ENCODE measurements at regions not wholly inside any gene's neighbourhood (a gene's known extent, or its start where the extent isn't known, plus 50 kb on each side); places are given as distances from the start of the nearest gene placed in this dataset.

- TF ChIP-seq CTCF (IDR thresholded peaks at IDR 0.05): no peak
- TF ChIP-seq EP300 (IDR thresholded peaks at IDR 0.05; ENCODE audit: borderline replicate concordance in 1 of 2, low read depth in 1 of 2, low read length in 1 of 2): no peak
- TF ChIP-seq NRF1 (IDR thresholded peaks at IDR 0.05; ENCODE audit: low read depth, low read length): no peak
- no peak for TF ChIP-seq SMC3 (IDR thresholded peaks at IDR 0.05; ENCODE audit: low read depth, low read length)
- TF ChIP-seq MAX (IDR thresholded peaks at IDR 0.05; ENCODE audit: low read depth): no peak
- no peak for TF ChIP-seq ZBTB33 (IDR thresholded peaks at IDR 0.05; ENCODE audit: borderline replicate concordance, low read depth)
- no peak for TF ChIP-seq POLR2AphosphoS5 (IDR thresholded peaks at IDR 0.05; ENCODE audit: low read depth, low read length)
- no peak for TF ChIP-seq USF2 (IDR thresholded peaks at IDR 0.05; ENCODE audit: borderline replicate concordance, low read depth, low read length)
- TF ChIP-seq TAF1 (IDR thresholded peaks at IDR 0.05; ENCODE audit: borderline replicate concordance, low read depth, low read length): no peak
- no peak for TF ChIP-seq RAD21 (IDR thresholded peaks at IDR 0.05; ENCODE audit: low read length)
- TF ChIP-seq EZH2phosphoT487 (IDR thresholded peaks at IDR 0.05; ENCODE audit: borderline replicate concordance, low read depth): no peak
- TF ChIP-seq REST (IDR thresholded peaks at IDR 0.05; ENCODE audit: low read depth, low read length): no peak
Measured at GRCh38 chr12:40614923-40615322, 77.3 kb upstream of the CNTN1 start.
